ENCODE measurements at regions not wholly inside any gene's neighbourhood (a gene's known extent, or its start where the extent isn't known, plus 50 kb on each side); places are given as distances from the start of the nearest gene placed in this dataset.

DNA sequence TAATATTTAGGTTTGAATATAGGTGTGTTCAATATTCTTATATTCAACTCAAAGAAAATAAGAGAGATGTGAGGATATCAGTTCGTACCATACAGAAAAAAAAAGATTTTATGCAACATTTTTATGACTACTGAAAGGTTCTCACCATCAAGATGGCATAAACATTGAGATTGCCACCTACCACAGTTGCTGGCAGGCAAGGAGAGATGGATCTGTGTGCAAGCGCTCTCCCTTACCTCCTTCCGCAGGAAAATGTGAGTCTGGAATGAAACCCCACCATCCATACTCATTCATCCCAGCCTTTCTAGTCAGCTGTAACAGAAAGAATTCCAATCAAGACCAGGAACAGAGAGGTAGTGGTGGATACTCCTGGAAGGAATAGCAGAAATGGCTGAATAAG, 376.9 kb downstream of the PPP3CA start:
- H3K27ac Mint-ChIP-seq (ENCODE audit: unreplicated experiment): no peak overlapping the region
- no peak overlapping the region for H3K4me3 Mint-ChIP-seq (ENCODE audit: unreplicated experiment)
- TF ChIP-seq, protein P1, sequence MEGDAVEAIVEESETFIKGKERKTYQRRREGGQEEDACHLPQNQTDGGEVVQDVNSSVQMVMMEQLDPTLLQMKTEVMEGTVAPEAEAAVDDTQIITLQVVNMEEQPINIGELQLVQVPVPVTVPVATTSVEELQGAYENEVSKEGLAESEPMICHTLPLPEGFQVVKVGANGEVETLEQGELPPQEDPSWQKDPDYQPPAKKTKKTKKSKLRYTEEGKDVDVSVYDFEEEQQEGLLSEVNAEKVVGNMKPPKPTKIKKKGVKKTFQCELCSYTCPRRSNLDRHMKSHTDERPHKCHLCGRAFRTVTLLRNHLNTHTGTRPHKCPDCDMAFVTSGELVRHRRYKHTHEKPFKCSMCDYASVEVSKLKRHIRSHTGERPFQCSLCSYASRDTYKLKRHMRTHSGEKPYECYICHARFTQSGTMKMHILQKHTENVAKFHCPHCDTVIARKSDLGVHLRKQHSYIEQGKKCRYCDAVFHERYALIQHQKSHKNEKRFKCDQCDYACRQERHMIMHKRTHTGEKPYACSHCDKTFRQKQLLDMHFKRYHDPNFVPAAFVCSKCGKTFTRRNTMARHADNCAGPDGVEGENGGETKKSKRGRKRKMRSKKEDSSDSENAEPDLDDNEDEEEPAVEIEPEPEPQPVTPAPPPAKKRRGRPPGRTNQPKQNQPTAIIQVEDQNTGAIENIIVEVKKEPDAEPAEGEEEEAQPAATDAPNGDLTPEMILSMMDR (IDR thresholded peaks at IDR 0.05; ENCODE audit: insufficient read depth in 1 of 2, low read depth in 1 of 2, low read length in 1 of 2, severe bottlenecking in 1 of 2, unreplicated experiment in 1 of 2): no peak
- Histone ChIP-seq H3K9me3 (no peaks in the 10 kb centered on the region), H3K4me3 (ENCODE audit: low read depth, low read length) (no peak overlapping the region), H3K4me1 (no peaks in the 10 kb centered on the region), H3K27me3 (replicated peaks; ENCODE audit: control insufficient read depth, insufficient read depth, low read length) (no peaks in the 10 kb centered on the region), H3K36me3 (ENCODE audit: control insufficient read depth, insufficient read depth, low read length) (no peaks in the 10 kb centered on the region)
- no peaks in the 10 kb centered on the region for H3K9me3 Mint-ChIP-seq (ENCODE audit: unreplicated experiment)
- ChIA-PET CTCF (no interaction called here), POLR2A (no interaction called here)
- DNase-seq: no peak
- no TSS peak for BruUV-seq (replicated peaks)
- no peaks in the 10 kb centered on the region for H3K36me3 Mint-ChIP-seq (ENCODE audit: insufficient read depth, unreplicated experiment)
- intact Hi-C loops (cut with micrococcal nuclease; ENCODE audit: unreplicated experiment): no loop called here
- no peaks in the 10 kb centered on the region for H3K4me1 Mint-ChIP-seq (ENCODE audit: low read depth, unreplicated experiment)
- H3K27me3 Mint-ChIP-seq (ENCODE audit: insufficient read depth, unreplicated experiment): peaks cover 2% of the 10 kb centered on the region

DNA sequence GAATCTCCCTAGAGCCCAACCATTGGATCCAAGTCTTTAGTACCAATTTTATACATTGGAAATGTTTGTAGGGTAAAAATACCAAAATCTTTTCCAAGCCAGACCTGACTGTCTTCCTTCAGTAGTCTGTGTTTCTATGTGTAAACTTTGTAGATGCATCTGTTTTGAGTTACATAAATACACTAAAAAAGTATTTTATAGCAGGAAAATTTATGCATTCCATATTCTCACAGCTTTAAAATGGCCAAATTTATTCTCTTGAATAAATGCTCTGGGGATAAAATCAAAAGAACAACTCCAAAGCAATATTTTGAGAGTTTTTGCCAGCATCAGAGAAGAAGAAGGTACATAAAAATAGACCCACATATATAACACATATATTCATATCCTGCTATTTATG, 377.4 kb downstream of the PPP3CA start:
- H3K4me3 Mint-ChIP-seq (ENCODE audit: unreplicated experiment): no peak overlapping the region
- TF ChIP-seq, protein P1 (IDR thresholded peaks at IDR 0.05; ENCODE audit: insufficient read depth in 1 of 2, low read depth in 1 of 2, low read length in 1 of 2, severe bottlenecking in 1 of 2, unreplicated experiment in 1 of 2): no peak
- peaks cover 2% of the 10 kb centered on the region for H3K27me3 Mint-ChIP-seq (ENCODE audit: insufficient read depth, unreplicated experiment)
- ChIA-PET CTCF (no interaction called here), POLR2A (no interaction called here)
- Histone ChIP-seq H3K36me3 (ENCODE audit: control insufficient read depth, insufficient read depth, low read length) (no peaks in the 10 kb centered on the region), H3K9me3 (no peaks in the 10 kb centered on the region), H3K27me3 (replicated peaks; ENCODE audit: control insufficient read depth, insufficient read depth, low read length) (no peaks in the 10 kb centered on the region), H3K4me1 (no peaks in the 10 kb centered on the region), H3K4me3 (ENCODE audit: low read depth, low read length) (no peak overlapping the region)
- H3K27ac Mint-ChIP-seq (ENCODE audit: unreplicated experiment): no peak overlapping the region
- no peaks in the 10 kb centered on the region for H3K4me1 Mint-ChIP-seq (ENCODE audit: low read depth, unreplicated experiment)
- intact Hi-C loops (cut with micrococcal nuclease; ENCODE audit: unreplicated experiment): no loop called here
- no TSS peak for BruUV-seq (replicated peaks)
- H3K36me3 Mint-ChIP-seq (ENCODE audit: insufficient read depth, unreplicated experiment): no peaks in the 10 kb centered on the region
- DNase-seq: no peak
- no peaks in the 10 kb centered on the region for H3K9me3 Mint-ChIP-seq (ENCODE audit: unreplicated experiment)

DNA sequence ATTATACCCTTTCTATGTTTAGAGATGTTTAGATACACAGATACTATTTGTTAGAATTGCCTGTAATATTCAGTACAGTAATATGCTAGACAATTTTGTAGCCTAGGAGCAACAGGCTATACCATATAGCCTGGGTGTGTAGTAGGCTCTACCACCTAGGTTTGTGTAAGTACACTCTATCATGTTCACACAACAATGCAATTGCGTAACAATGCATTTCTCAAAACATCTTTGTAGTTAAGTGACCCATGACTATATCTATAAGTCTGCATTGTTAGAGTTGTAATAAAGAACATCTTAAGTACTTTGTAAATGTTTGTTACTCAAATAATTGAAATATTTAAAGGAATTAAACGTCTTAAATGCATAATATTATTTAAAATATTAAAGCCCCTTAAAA, 379.3 kb downstream of the PPP3CA start:
- no TSS peak for BruUV-seq (replicated peaks)
- H3K27me3 Mint-ChIP-seq (ENCODE audit: insufficient read depth, unreplicated experiment): peaks cover 2% of the 10 kb centered on the region

More for the DNA sequence above, 379.3 kb downstream of the PPP3CA start:
- Mint-ChIP-seq H3K36me3 (ENCODE audit: insufficient read depth, unreplicated experiment) (no peaks in the 10 kb centered on the region), H3K4me3 (ENCODE audit: unreplicated experiment) (no peak overlapping the region), H3K27ac (ENCODE audit: unreplicated experiment) (no peak overlapping the region), H3K4me1 (ENCODE audit: low read depth, unreplicated experiment) (no peaks in the 10 kb centered on the region), H3K9me3 (ENCODE audit: unreplicated experiment) (no peaks in the 10 kb centered on the region)
- no peak for DNase-seq
- intact Hi-C loops (cut with micrococcal nuclease; ENCODE audit: unreplicated experiment): no loop called here
- Histone ChIP-seq H3K4me1 (no peaks in the 10 kb centered on the region), H3K4me3 (ENCODE audit: low read depth, low read length) (no peak overlapping the region), H3K27me3 (replicated peaks; ENCODE audit: control insufficient read depth, insufficient read depth, low read length) (no peaks in the 10 kb centered on the region), H3K9me3 (no peaks in the 10 kb centered on the region), H3K36me3 (ENCODE audit: control insufficient read depth, insufficient read depth, low read length) (no peaks in the 10 kb centered on the region)
- ChIA-PET CTCF (no interaction called here), POLR2A (no interaction called here)
- TF ChIP-seq, protein P1 (IDR thresholded peaks at IDR 0.05; ENCODE audit: insufficient read depth in 1 of 2, low read depth in 1 of 2, low read length in 1 of 2, severe bottlenecking in 1 of 2, unreplicated experiment in 1 of 2): no peak

Measured in Caco-2 (cell line).